GM12878 (cell line): ENCODE measurements at regions not wholly inside any gene's neighbourhood (a gene's known extent, or its start where the extent isn't known, plus 50 kb on each side); places are given as distances from the start of the nearest gene placed in this dataset.

Experiments used
- ATAC-seq: fragments of 200-7000 bp; cut with Tn5 transposase; 3 replicates; pipeline ENCODE4 v1.9.1; 2020; ENCODE audit warnings: mild to moderate bottlenecking, moderate library complexity
- BruUV-seq: library from RNA; stranded (reverse); fragments of 400-500 nt; replicated peaks from 2 replicates; lab custom pipeline; 2021; lab: Mats Ljungman, UMichigan
- CTCF ChIA-PET: fragments of 300-600 bp; sonication (Branson Sonifier 250); formaldehyde crosslinking; extraction: SDS; loops from one replicate; lab custom pipeline; 2021; ENCODE audit warnings: inconsistent platforms; lab: Yijun Ruan, JAX
- POLR2A ChIA-PET: fragments of 350-600 bp; formaldehyde crosslinking; extraction: SDS; loops from one replicate; lab custom pipeline; 2021; ENCODE audit warnings: inconsistent platforms; lab: Charles Lee
- RAD21 ChIA-PET: fragments of 300-600 bp; sonication (Branson Sonifier 250); formaldehyde crosslinking; loops from one replicate; lab custom pipeline; 2023; ENCODE audit warnings: antibody characterized with exemption; ENCODE audit not compliant: unreplicated experiment; lab: Charles Lee
- SMC1A ChIA-PET: fragments of 300-600 bp; sonication (Branson Sonifier 250); formaldehyde crosslinking; loops from one replicate; lab custom pipeline; 2023; ENCODE audit not compliant: unreplicated experiment, uncharacterized antibody; lab: Charles Lee
- DNase-seq: peaks from one replicate; pipeline ENCODE4 v3.0.0-alpha.2; 2011; ENCODE audit warnings: low read depth, low spot score
- FAIRE-seq: peaks from 3 replicates; lab custom pipeline; 2011; peaks lifted over from hg19 to GRCh38; lab: Jason Lieb, UNC
- H2AFZ ChIP-seq: 2 replicates; pipeline ENCODE4 v1.6.0; 2011; ENCODE audit warnings: low read depth, low read length, control low read depth; ENCODE audit not compliant: control insufficient read depth
- H3K27ac ChIP-seq: 2 replicates; pipeline ENCODE4 v1.5.1; 2011; ENCODE audit warnings: control low read depth; ENCODE audit not compliant: control insufficient read depth, insufficient read depth
- H3K27me3 ChIP-seq, 2 experiments: replicated peaks in 1 of 2; 2 replicates each; pipeline versions ENCODE4 v1.6.0 to v1.6.1; 2011; ENCODE audit warnings: low read length in 1 of 2; ENCODE audit not compliant: control insufficient read depth in 2 of 2, insufficient read depth in 2 of 2
- H3K36me3 ChIP-seq, 2 experiments: 2 replicates each; pipeline ENCODE4 v1.5.1; 2011; ENCODE audit warnings: low read length in 1 of 2; ENCODE audit not compliant: control insufficient read depth in 2 of 2, insufficient read depth in 2 of 2
- H3K4me1 ChIP-seq: 2 replicates; pipeline ENCODE4 v1.6.1; 2011; ENCODE audit warnings: mild to moderate bottlenecking, low read length, moderate library complexity, mixed read lengths; ENCODE audit not compliant: control insufficient read depth, insufficient read depth
- H3K4me2 ChIP-seq: 2 replicates; pipeline ENCODE4 v1.6.0; 2011; ENCODE audit warnings: control low read depth; ENCODE audit not compliant: control insufficient read depth, insufficient read depth
- H3K4me3 ChIP-seq: fragments of 200-600 bp; sonication (generic); 2 replicates; pipeline ENCODE4 v1.5.1; 2016
- H3K79me2 ChIP-seq: 2 replicates; pipeline ENCODE4 v1.6.0; 2011; ENCODE audit warnings: low read length; ENCODE audit not compliant: control insufficient read depth, insufficient read depth
- H3K9ac ChIP-seq: 2 replicates; pipeline ENCODE4 v1.8.0; 2011; ENCODE audit warnings: low read length, control low read depth, mixed read lengths; ENCODE audit not compliant: control insufficient read depth, insufficient read depth
- H3K9me3 ChIP-seq: replicated peaks from 3 replicates; pipeline ENCODE4 v1.5.1; 2011; ENCODE audit warnings: mild to moderate bottlenecking, low read length; ENCODE audit not compliant: control insufficient read depth, insufficient read depth
- H4K20me1 ChIP-seq: 2 replicates; pipeline ENCODE4 v1.6.0; 2011; ENCODE audit not compliant: control insufficient read depth, insufficient read depth
- CEBPB ChIP-seq, 2 experiments: fragments of 150-350 bp in 1 of 2; IDR thresholded peaks; 2 replicates each; pipeline ENCODE4 v1.6.1; 2012 to 2014; ENCODE audit warnings: low read depth in 2 of 2, low read length in 2 of 2, borderline replicate concordance in 1 of 2, inconsistent platforms in 1 of 2
- CREB1 ChIP-seq: IDR thresholded peaks from 2 replicates; pipeline ENCODE4 v1.6.1; 2012; ENCODE audit warnings: low read depth, mild to moderate bottlenecking, inconsistent platforms
- GABPA ChIP-seq: IDR thresholded peaks from 2 replicates; pipeline ENCODE4 v1.6.1; 2014; ENCODE audit warnings: antibody characterized with exemption, low read depth, mild to moderate bottlenecking, inconsistent platforms
- HDAC6 ChIP-seq: fragments of 200-600 bp; sonication (generic); IDR thresholded peaks from one replicate; pipeline ENCODE4 v1.8.0; 2017; ENCODE audit warnings: antibody characterized with exemption; ENCODE audit not compliant: unreplicated experiment
- MTA3 ChIP-seq: IDR thresholded peaks from 2 replicates; pipeline ENCODE4 v1.6.1; 2012; ENCODE audit warnings: low read length, inconsistent platforms, borderline replicate concordance
- SREBF2 ChIP-seq: IDR thresholded peaks from 2 replicates; pipeline ENCODE4 v1.6.1; 2012; ENCODE audit warnings: mild to moderate bottlenecking, low read length
- TAF1 ChIP-seq: IDR thresholded peaks from 2 replicates; pipeline ENCODE4 v1.6.1; 2011; ENCODE audit warnings: mild to moderate bottlenecking, low read depth, low read length, borderline replicate concordance
- USF2 ChIP-seq: IDR thresholded peaks from 2 replicates; pipeline ENCODE4 v1.6.1; 2011; ENCODE audit warnings: low read depth, low read length, improper control_type of control experiment, borderline replicate concordance
- ZBTB11 ChIP-seq: fragments of 450-650 bp; formaldehyde crosslinking; IDR thresholded peaks from 2 replicates; pipeline ENCODE4 v1.5.0; 2022; ENCODE audit warnings: mild to moderate bottlenecking, missing genetic modification characterization
- WGBS: methylation state at CpG from one replicate; pipeline ENCODE4 v1.1.6; 2016; ENCODE audit warnings: low lambda C conversion rate; ENCODE audit not compliant: insufficient replicate concordance, insufficient coverage; ENCODE audit errors: missing lambda C conversion rate; 5-methylcytosine and 5-hydroxymethylcytosine counted together
- in situ Hi-C: fragments of 300-500 bp; cut with MboI; formaldehyde crosslinking; loops from 9 replicates; pipeline ENCODE4 v1.14.3; 2018; ENCODE audit warnings: mixed read lengths
- intact Hi-C: fragments of 100-400 bp; cut with micrococcal nuclease; formaldehyde crosslinking; loops from one replicate; pipeline ENCODE4 v1.14.2; 2022; ENCODE audit not compliant: unreplicated experiment

- H2AFZ ChIP-seq: no peak overlapping the region
- no peaks in the 10 kb centered on the region for H3K27me3 ChIP-seq
- FAIRE-seq (no peak), ATAC-seq (no peak), DNase-seq (no peak)
- ChIA-PET CTCF (no interaction called here), SMC1A (no interaction called here), RAD21 (no interaction called here), POLR2A (no interaction called here)
- no peak overlapping the region for H3K4me3 ChIP-seq
- no peak overlapping the region for H3K4me2 ChIP-seq
- no peaks in the 10 kb centered on the region for H3K9me3 ChIP-seq
- in situ Hi-C loops (no loop called here), intact Hi-C loops (no loop called here)
- peaks cover 8% of the 10 kb centered on the region for H3K4me1 ChIP-seq
- 61% methylated on average over 6 of the region's 6 CpGs for WGBS
- H3K9ac ChIP-seq: no peak overlapping the region
- no peak overlapping the region for H3K27ac ChIP-seq
- H3K36me3 ChIP-seq: no peaks in the 10 kb centered on the region
- no peaks in the 10 kb centered on the region for H3K79me2 ChIP-seq
- BruUV-seq: no TSS peak
- TF ChIP-seq USF2 (no peak), ZBTB11 (no peak), GABPA (no peak), SREBF2 (no peak), HDAC6 (no peak), CEBPB (IDR thresholded peaks at IDR 0.05; ENCODE audit: borderline replicate concordance in 1 of 2, low read depth in 2 of 2, low read length in 2 of 2) (no peak), CREB1 (no peak), MTA3 (no peak), TAF1 (no peak)
- H4K20me1 ChIP-seq: no peaks in the 10 kb centered on the region; the same call in 1 of the 2 replicates
Observed at GRCh38 chr17:77849239-77849638, 109.3 kb upstream of the TNRC6C start.
